ENCODE measurements at regions not wholly inside any gene's neighbourhood (a gene's known extent, or its start where the extent isn't known, plus 50 kb on each side); places are given as distances from the start of the nearest gene placed in this dataset.

- intact Hi-C loops (cut with micrococcal nuclease; ENCODE audit: unreplicated experiment), result no loop called here
- POLR2A ChIA-PET (ENCODE audit: unreplicated experiment), result no interaction called here
- no peaks in the 10 kb centered on the region for H3F3A ChIP-seq (ENCODE audit: insufficient read depth, low read depth)
Observed at GRCh38 chr6:102187186-102187585, 793.7 kb downstream of the GRIK2 start.

GRCh38 chr6:102195311-102195710, 801.8 kb downstream of the GRIK2 start:
- POLR2A ChIA-PET (ENCODE audit: unreplicated experiment), result no interaction called here
- H3K4me2 ChIP-seq, result no peak overlapping the region
- no peak overlapping the region for H2AFZ ChIP-seq
- H3K9me2 ChIP-seq (ENCODE audit: insufficient read depth), result no peaks in the 10 kb centered on the region
- no peaks in the 10 kb centered on the region for H3K79me2 ChIP-seq (ENCODE audit: low read depth)
- no peaks in the 10 kb centered on the region for H3K36me3 ChIP-seq (ENCODE audit: low read depth)
- no peak overlapping the region for H3K4me3 ChIP-seq
- no peak overlapping the region for H3K27ac ChIP-seq
- no peaks in the 10 kb centered on the region for H4K20me1 ChIP-seq (ENCODE audit: insufficient read depth)
- H3F3A ChIP-seq (ENCODE audit: insufficient read depth, low read depth), result no peaks in the 10 kb centered on the region
- no TSS peak for BruUV-seq (replicated peaks)
- intact Hi-C loops (cut with micrococcal nuclease; ENCODE audit: unreplicated experiment), result no loop called here
- H3K4me1 ChIP-seq (replicated peaks; ENCODE audit: insufficient read depth), result no peaks in the 10 kb centered on the region
- TF ChIP-seq EZH2 (IDR thresholded peaks at IDR 0.05; ENCODE audit: low read depth) (no peak), CTCF (conservative IDR thresholded peaks at IDR 0.05) (no peak)
- peaks cover 16% of the 10 kb centered on the region for H3K9me3 ChIP-seq (ENCODE audit: insufficient read depth, low read depth)
- DNase-seq, result no peak
- no peaks in the 10 kb centered on the region for H3K27me3 ChIP-seq (ENCODE audit: insufficient read depth, low read depth)
- CTCF ChIA-PET, result no interaction called here

More at GRCh38 chr6:102187186-102187585, 793.7 kb downstream of the GRIK2 start:
- Histone ChIP-seq H3K27me3 (ENCODE audit: insufficient read depth, low read depth) (no peaks in the 10 kb centered on the region), H2AFZ (no peak overlapping the region), H4K20me1 (ENCODE audit: insufficient read depth) (no peaks in the 10 kb centered on the region), H3K36me3 (ENCODE audit: low read depth) (no peaks in the 10 kb centered on the region), H3K4me2 (no peak overlapping the region), H3K9me2 (ENCODE audit: insufficient read depth) (no peaks in the 10 kb centered on the region), H3K27ac (no peak overlapping the region), H3K4me1 (replicated peaks; ENCODE audit: insufficient read depth) (no peaks in the 10 kb centered on the region), H3K9me3 (ENCODE audit: insufficient read depth, low read depth) (no peaks in the 10 kb centered on the region), H3K79me2 (ENCODE audit: low read depth) (no peaks in the 10 kb centered on the region), H3K4me3 (no peak overlapping the region)
- no peak for DNase-seq
- BruUV-seq (replicated peaks), result no TSS peak
- TF ChIP-seq CTCF (conservative IDR thresholded peaks at IDR 0.05) (no peak), EZH2 (IDR thresholded peaks at IDR 0.05; ENCODE audit: low read depth) (no peak)
- CTCF ChIA-PET, result no interaction called here

GRCh38 chr6:102197211-102197610, 803.7 kb downstream of the GRIK2 start:
- H3F3A ChIP-seq (ENCODE audit: insufficient read depth, low read depth), result no peaks in the 10 kb centered on the region
- H3K9me3 ChIP-seq (ENCODE audit: insufficient read depth, low read depth), result peaks cover 16% of the 10 kb centered on the region
- H3K4me3 ChIP-seq, result no peak overlapping the region
- no peak overlapping the region for H2AFZ ChIP-seq
- no TSS peak for BruUV-seq (replicated peaks)
- no peaks in the 10 kb centered on the region for H3K9me2 ChIP-seq (ENCODE audit: insufficient read depth)
- no peaks in the 10 kb centered on the region for H4K20me1 ChIP-seq (ENCODE audit: insufficient read depth)
- ChIA-PET POLR2A (ENCODE audit: unreplicated experiment) (no interaction called here), CTCF (no interaction called here)
- H3K36me3 ChIP-seq (ENCODE audit: low read depth), result no peaks in the 10 kb centered on the region
- no peaks in the 10 kb centered on the region for H3K79me2 ChIP-seq (ENCODE audit: low read depth)
- no peak overlapping the region for H3K4me2 ChIP-seq
- intact Hi-C loops (cut with micrococcal nuclease; ENCODE audit: unreplicated experiment), result no loop called here
- H3K27ac ChIP-seq, result no peak overlapping the region
- TF ChIP-seq CTCF (conservative IDR thresholded peaks at IDR 0.05), result no peak
- no peak for TF ChIP-seq EZH2 (IDR thresholded peaks at IDR 0.05; ENCODE audit: low read depth)
- H3K4me1 ChIP-seq (replicated peaks; ENCODE audit: insufficient read depth), result no peaks in the 10 kb centered on the region
- DNase-seq, result peak in 1 of 2 experiments; percentile 0
- no peaks in the 10 kb centered on the region for H3K27me3 ChIP-seq (ENCODE audit: insufficient read depth, low read depth)
